NCI-H187 treated with DMSO at 0.1 percent for 48 hours (cell line): ENCODE measurements at regions not wholly inside any gene's neighbourhood (a gene's known extent, or its start where the extent isn't known, plus 50 kb on each side); places are given as distances from the start of the nearest gene placed in this dataset.
"Not testable (repeated sequence)": the region's sequence is repeated elsewhere in the genome, so short reads cannot be mapped to it uniquely, and the experiment has no call there.

Source experiments
- DNase-seq: peaks from one replicate; lab custom pipeline; 2025; lab: John Stamatoyannopoulos, UW

GRCh38 chr18:51330148-51330547 is 132.7 kb upstream of the MEX3C start:
- DNase-seq, result no peak

GRCh38 chr18:51330739-51331138 is 133.3 kb upstream of the MEX3C start:
- no peak for DNase-seq

GRCh38 chr18:51337406-51337805 is 139.9 kb upstream of the MEX3C start:
- DNase-seq, result no peak

GRCh38 chr18:51339856-51340255 is 142.4 kb upstream of the MEX3C start:
- no peak for DNase-seq

GRCh38 chr18:51340332-51340731 is 142.9 kb upstream of the MEX3C start:
- no peak for DNase-seq

GRCh38 chr18:51342815-51343214 is 145.3 kb upstream of the MEX3C start:
- no peak for DNase-seq

GRCh38 chr18:51345848-51346391 is 148.4 kb upstream of the MEX3C start:
- DNase-seq, result no peak

- DNase-seq, result no peak
Measured at GRCh38 chr18:51346404-51346803, 148.9 kb upstream of the MEX3C start.

GRCh38 chr18:51350081-51350480 is 152.6 kb upstream of the MEX3C start:
- DNase-seq, result no peak

- no peak for DNase-seq
Measured at GRCh38 chr18:51355841-51356240, 158.4 kb upstream of the MEX3C start.

GRCh38 chr18:51360301-51360700 is 162.8 kb upstream of the MEX3C start:
- DNase-seq, result not testable (repeated sequence)

GRCh38 chr18:51361130-51361860 is 163.8 kb upstream of the MEX3C start:
- no peak for DNase-seq

- DNase-seq, result no peak
Measured at GRCh38 chr18:51363384-51363783, 165.9 kb upstream of the MEX3C start.

GRCh38 chr18:51370996-51371395 is 173.5 kb upstream of the MEX3C start:
- no peak for DNase-seq

- no peak for DNase-seq
Measured at GRCh38 chr18:51371929-51372328, 174.4 kb upstream of the MEX3C start.

- no peak for DNase-seq
Measured at GRCh38 chr18:51382081-51382480, 184.6 kb upstream of the MEX3C start.

GRCh38 chr18:51383116-51383515 is 185.6 kb upstream of the MEX3C start:
- DNase-seq, result no peak

- no peak for DNase-seq
Measured at GRCh38 chr18:51383711-51384110, 186.2 kb upstream of the MEX3C start.

- no peak for DNase-seq
Measured at GRCh38 chr18:51385270-51385669, 187.8 kb upstream of the MEX3C start.

GRCh38 chr18:51390702-51391101 is 193.2 kb upstream of the MEX3C start:
- no peak for DNase-seq

GRCh38 chr18:51391215-51391614 is 193.7 kb upstream of the MEX3C start:
- DNase-seq, result no peak

- DNase-seq, result no peak
Measured at GRCh38 chr18:51391731-51392130, 194.2 kb upstream of the MEX3C start.

GRCh38 chr18:51397347-51397962 is 200.0 kb upstream of the MEX3C start:
- DNase-seq, result no peak

- DNase-seq, result no peak
Measured at GRCh38 chr18:51398104-51398503, 200.6 kb upstream of the MEX3C start.
